ENCODE measurements at regions not wholly inside any gene's neighbourhood (a gene's known extent, or its start where the extent isn't known, plus 50 kb on each side); places are given as distances from the start of the nearest gene placed in this dataset.

DNA sequence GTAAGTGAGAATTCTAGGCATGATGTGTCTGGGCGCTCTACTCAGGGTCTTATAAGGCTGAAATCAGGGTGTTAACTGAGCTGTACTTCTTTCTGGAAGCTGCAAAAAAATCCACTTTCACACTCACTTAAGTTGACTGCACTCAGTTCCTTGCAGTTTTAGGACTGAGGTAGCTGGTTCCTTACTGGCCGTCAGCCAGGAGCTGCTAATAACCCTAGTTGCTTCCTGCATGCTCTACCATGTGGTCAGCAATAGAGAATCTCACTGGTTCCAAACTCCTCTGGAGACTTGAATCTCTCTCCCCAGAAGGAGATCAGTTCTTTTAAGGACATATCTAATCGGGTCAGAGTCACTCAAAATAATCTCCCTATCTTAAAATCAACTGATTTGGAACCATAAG, 911.2 kb downstream of the EFNA5 start:
- TF ChIP-seq EZH2 (IDR thresholded peaks at IDR 0.05; ENCODE audit: borderline replicate concordance, insufficient read depth, low read depth, low read length, poor library complexity, severe bottlenecking), result no peak
- TF ChIP-seq, protein P1, sequence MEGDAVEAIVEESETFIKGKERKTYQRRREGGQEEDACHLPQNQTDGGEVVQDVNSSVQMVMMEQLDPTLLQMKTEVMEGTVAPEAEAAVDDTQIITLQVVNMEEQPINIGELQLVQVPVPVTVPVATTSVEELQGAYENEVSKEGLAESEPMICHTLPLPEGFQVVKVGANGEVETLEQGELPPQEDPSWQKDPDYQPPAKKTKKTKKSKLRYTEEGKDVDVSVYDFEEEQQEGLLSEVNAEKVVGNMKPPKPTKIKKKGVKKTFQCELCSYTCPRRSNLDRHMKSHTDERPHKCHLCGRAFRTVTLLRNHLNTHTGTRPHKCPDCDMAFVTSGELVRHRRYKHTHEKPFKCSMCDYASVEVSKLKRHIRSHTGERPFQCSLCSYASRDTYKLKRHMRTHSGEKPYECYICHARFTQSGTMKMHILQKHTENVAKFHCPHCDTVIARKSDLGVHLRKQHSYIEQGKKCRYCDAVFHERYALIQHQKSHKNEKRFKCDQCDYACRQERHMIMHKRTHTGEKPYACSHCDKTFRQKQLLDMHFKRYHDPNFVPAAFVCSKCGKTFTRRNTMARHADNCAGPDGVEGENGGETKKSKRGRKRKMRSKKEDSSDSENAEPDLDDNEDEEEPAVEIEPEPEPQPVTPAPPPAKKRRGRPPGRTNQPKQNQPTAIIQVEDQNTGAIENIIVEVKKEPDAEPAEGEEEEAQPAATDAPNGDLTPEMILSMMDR (IDR thresholded peaks at IDR 0.05), result no peak
